ENCODE measurements at regions not wholly inside any gene's neighbourhood (a gene's known extent, or its start where the extent isn't known, plus 50 kb on each side); places are given as distances from the start of the nearest gene placed in this dataset.

DNA sequence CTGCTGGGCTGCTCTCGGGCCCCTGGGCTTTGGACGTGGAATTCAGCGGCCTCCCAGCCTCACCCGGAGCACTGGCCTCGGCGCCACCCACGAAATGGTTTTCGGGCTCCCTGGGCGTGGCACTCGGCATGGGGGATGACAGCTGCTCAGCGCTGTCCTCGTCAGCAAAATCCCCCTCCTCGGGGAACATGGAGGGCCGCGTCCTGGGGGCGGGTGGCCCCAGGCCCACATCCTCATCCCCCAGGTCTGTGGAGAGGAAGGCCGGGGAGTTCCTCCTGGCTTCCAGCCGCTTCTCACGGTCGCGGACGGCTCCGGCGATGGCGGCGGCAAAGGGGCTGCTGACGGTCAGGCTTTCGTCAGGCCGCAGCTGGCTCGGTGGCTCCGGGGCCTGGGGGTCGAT lies 88.4 kb downstream of the CTTN start (continued):
- TF ChIP-seq, protein P1, sequence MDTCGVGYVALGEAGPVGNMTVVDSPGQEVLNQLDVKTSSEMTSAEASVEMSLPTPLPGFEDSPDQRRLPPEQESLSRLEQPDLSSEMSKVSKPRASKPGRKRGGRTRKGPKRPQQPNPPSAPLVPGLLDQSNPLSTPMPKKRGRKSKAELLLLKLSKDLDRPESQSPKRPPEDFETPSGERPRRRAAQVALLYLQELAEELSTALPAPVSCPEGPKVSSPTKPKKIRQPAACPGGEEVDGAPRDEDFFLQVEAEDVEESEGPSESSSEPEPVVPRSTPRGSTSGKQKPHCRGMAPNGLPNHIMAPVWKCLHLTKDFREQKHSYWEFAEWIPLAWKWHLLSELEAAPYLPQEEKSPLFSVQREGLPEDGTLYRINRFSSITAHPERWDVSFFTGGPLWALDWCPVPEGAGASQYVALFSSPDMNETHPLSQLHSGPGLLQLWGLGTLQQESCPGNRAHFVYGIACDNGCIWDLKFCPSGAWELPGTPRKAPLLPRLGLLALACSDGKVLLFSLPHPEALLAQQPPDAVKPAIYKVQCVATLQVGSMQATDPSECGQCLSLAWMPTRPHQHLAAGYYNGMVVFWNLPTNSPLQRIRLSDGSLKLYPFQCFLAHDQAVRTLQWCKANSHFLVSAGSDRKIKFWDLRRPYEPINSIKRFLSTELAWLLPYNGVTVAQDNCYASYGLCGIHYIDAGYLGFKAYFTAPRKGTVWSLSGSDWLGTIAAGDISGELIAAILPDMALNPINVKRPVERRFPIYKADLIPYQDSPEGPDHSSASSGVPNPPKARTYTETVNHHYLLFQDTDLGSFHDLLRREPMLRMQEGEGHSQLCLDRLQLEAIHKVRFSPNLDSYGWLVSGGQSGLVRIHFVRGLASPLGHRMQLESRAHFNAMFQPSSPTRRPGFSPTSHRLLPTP (IDR thresholded peaks at IDR 0.05; ENCODE audit: borderline replicate concordance, extremely low read depth, insufficient read length): no peak
- TF ChIP-seq FOXP1 (CRISPR knock-in tag; IDR thresholded peaks at IDR 0.05) (no peak), SMAD4 (CRISPR knock-in tag; conservative IDR thresholded peaks at IDR 0.05) (no peak)

DNA sequence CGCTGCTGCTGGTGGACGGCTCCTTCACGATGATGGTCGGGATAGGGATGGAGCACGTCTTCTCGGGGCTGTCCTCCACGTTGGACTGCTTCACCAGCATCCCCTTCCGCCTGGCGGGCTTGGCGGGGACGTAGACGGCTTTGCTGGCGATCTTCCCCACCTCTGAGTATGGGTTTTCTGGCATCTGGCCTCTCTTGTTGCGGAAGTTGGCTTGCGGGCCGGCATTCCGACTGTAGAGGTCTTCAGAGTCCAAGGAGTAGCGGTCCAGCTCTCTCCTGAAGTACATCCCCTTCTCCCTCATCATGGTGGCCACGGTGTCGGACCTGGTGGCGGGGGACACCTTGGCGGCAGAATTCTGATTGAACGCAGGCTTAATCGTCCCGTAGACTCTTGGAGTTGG lies 88.8 kb downstream of the CTTN start:
- CTCF ChIA-PET (ENCODE audit: low intra/inter-chr PET ratio): no interaction called here
- in situ Hi-C loops (cut with MboI): no loop called here
- BruUV-seq (replicated peaks): no TSS peak
- Histone ChIP-seq H3K9ac (ENCODE audit: insufficient read depth in 1 of 2, low read depth in 2 of 2, low read length in 2 of 2) (no peak overlapping the region), H3K9me1 (ENCODE audit: control insufficient read depth, insufficient read depth, low read length) (no peaks in the 10 kb centered on the region), H3K36me3 (ENCODE audit: control insufficient read depth, insufficient read depth, low read length) (no peaks in the 10 kb centered on the region), H3K4me3 (no peak overlapping the region), H3K9me3 (replicated peaks; ENCODE audit: control insufficient read depth, insufficient read depth, low read depth, low read length) (no peaks in the 10 kb centered on the region), H3K4me1 (replicated peaks in 1 of 2; ENCODE audit: control insufficient read depth in 2 of 2, insufficient read depth in 2 of 2, low read length in 2 of 2) (peaks cover 0 to 10% of the 10 kb centered on the region in 2 experiments; a peak in 3 of 5 replicates), H4K20me1 (replicated peaks; ENCODE audit: control insufficient read depth, insufficient read depth, low read length) (peaks cover 8% of the 10 kb centered on the region; the same call in 1 of the 2 replicates), H3K27ac (ENCODE audit: extremely low read depth, low read depth, low read length) (no peak overlapping the region), H3K79me2 (ENCODE audit: control insufficient read depth, insufficient read depth, low read length) (no peaks in the 10 kb centered on the region), H3K4me2 (ENCODE audit: insufficient read depth, low read length) (no peak overlapping the region), H3K27me3 (ENCODE audit: control insufficient read depth in 2 of 2, insufficient read depth in 2 of 2, low read length in 2 of 2) (peaks cover 36 to 72% of the 10 kb centered on the region in 2 experiments), H2AFZ (ENCODE audit: low read depth, low read length) (no peak overlapping the region)
- ATAC-seq: no peak
- 0% methylated on average over 25 of the region's 25 CpGs for WGBS (ENCODE audit: insufficient coverage, low coverage, missing lambda C conversion rate)
- POLR2A ChIA-PET: no interaction called here
- intact Hi-C loops (cut with micrococcal nuclease): no loop called here
- DNase-seq (ENCODE audit: extremely low read depth in 1 of 4, low spot score in 3 of 4): no peak
- no peak for FAIRE-seq
- TF ChIP-seq EP400 (IDR thresholded peaks at IDR 0.05): no peak
- TF ChIP-seq ATF1 (CRISPR knock-in tag; IDR thresholded peaks at IDR 0.05): no peak
- no peak for TF ChIP-seq ATF1 (tag; IDR thresholded peaks at IDR 0.05)
- TF ChIP-seq, protein P2, sequence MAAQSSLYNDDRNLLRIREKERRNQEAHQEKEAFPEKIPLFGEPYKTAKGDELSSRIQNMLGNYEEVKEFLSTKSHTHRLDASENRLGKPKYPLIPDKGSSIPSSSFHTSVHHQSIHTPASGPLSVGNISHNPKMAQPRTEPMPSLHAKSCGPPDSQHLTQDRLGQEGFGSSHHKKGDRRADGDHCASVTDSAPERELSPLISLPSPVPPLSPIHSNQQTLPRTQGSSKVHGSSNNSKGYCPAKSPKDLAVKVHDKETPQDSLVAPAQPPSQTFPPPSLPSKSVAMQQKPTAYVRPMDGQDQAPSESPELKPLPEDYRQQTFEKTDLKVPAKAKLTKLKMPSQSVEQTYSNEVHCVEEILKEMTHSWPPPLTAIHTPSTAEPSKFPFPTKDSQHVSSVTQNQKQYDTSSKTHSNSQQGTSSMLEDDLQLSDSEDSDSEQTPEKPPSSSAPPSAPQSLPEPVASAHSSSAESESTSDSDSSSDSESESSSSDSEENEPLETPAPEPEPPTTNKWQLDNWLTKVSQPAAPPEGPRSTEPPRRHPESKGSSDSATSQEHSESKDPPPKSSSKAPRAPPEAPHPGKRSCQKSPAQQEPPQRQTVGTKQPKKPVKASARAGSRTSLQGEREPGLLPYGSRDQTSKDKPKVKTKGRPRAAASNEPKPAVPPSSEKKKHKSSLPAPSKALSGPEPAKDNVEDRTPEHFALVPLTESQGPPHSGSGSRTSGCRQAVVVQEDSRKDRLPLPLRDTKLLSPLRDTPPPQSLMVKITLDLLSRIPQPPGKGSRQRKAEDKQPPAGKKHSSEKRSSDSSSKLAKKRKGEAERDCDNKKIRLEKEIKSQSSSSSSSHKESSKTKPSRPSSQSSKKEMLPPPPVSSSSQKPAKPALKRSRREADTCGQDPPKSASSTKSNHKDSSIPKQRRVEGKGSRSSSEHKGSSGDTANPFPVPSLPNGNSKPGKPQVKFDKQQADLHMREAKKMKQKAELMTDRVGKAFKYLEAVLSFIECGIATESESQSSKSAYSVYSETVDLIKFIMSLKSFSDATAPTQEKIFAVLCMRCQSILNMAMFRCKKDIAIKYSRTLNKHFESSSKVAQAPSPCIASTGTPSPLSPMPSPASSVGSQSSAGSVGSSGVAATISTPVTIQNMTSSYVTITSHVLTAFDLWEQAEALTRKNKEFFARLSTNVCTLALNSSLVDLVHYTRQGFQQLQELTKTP (IDR thresholded peaks at IDR 0.05; ENCODE audit: low read depth in 1 of 2, partially characterized antibody in 2 of 2): no peak
- no peak for TF ChIP-seq ZFP30 (CRISPR knock-in tag; IDR thresholded peaks at IDR 0.05; ENCODE audit: borderline replicate concordance)
- TF ChIP-seq XRCC4 (IDR thresholded peaks at IDR 0.05; ENCODE audit: extremely low read depth, insufficient read depth, insufficient read length): no peak
- no peak for TF ChIP-seq ZNF184 (CRISPR knock-in tag; IDR thresholded peaks at IDR 0.05)
- TF ChIP-seq CHCHD3 (CRISPR knock-in tag; IDR thresholded peaks at IDR 0.05): no peak
- TF ChIP-seq NCOA4 (IDR thresholded peaks at IDR 0.05; ENCODE audit: partially characterized antibody): no peak
- TF ChIP-seq, protein P3, sequence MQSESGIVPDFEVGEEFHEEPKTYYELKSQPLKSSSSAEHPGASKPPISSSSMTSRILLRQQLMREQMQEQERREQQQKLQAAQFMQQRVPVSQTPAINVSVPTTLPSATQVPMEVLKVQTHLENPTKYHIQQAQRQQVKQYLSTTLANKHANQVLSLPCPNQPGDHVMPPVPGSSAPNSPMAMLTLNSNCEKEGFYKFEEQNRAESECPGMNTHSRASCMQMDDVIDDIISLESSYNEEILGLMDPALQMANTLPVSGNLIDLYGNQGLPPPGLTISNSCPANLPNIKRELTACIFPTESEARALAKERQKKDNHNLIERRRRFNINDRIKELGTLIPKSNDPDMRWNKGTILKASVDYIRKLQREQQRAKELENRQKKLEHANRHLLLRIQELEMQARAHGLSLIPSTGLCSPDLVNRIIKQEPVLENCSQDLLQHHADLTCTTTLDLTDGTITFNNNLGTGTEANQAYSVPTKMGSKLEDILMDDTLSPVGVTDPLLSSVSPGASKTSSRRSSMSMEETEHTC (IDR thresholded peaks at IDR 0.05): no peak

All from K562 (cell line).